C4-2B (cell line): ENCODE measurements at regions not wholly inside any gene's neighbourhood (a gene's known extent, or its start where the extent isn't known, plus 50 kb on each side); places are given as distances from the start of the nearest gene placed in this dataset.

ENCODE experiments used
- CTCF ChIP-seq: fragments of 450-650 bp; conservative IDR thresholded peaks from 2 replicates; pipeline ENCODE4 v1.5.1; 2017; ENCODE audit warnings: mild to moderate bottlenecking
- ZFX ChIP-seq: fragments of 450-650 bp; IDR thresholded peaks from 2 replicates; pipeline ENCODE4 v1.6.1; 2017

GRCh38 chr11:92314499-92314898 is 89.9 kb downstream of the FAT3 start:
- TF ChIP-seq CTCF (no peak), ZFX (no peak)
